ENCODE measurements at regions not wholly inside any gene's neighbourhood (a gene's known extent, or its start where the extent isn't known, plus 50 kb on each side); places are given as distances from the start of the nearest gene placed in this dataset.
"Not testable (repeated sequence)": the region's sequence is repeated elsewhere in the genome, so short reads cannot be mapped to it uniquely, and the experiment has no call there.

- DNase-seq: peak; percentile 81
Observed at GRCh38 chr3:107124885-107125284, 252.4 kb upstream of the CCDC54 start.

GRCh38 chr3:107128946-107129345 lies 248.3 kb upstream of the CCDC54 start:
- no peak for DNase-seq

GRCh38 chr3:107130089-107130700 lies 247.0 kb upstream of the CCDC54 start:
- DNase-seq: no peak

GRCh38 chr3:107132674-107133073 lies 244.6 kb upstream of the CCDC54 start:
- no peak for DNase-seq

GRCh38 chr3:107133891-107134290 lies 243.3 kb upstream of the CCDC54 start:
- no peak for DNase-seq

GRCh38 chr3:107142171-107142570 lies 235.1 kb upstream of the CCDC54 start:
- DNase-seq: no peak

GRCh38 chr3:107142786-107143575 lies 234.3 kb upstream of the CCDC54 start:
- DNase-seq: no peak

- DNase-seq: no peak
Observed at GRCh38 chr3:107150675-107151074, 226.6 kb upstream of the CCDC54 start.

- DNase-seq: no peak
Observed at GRCh38 chr3:107153981-107154380, 223.3 kb upstream of the CCDC54 start.

GRCh38 chr3:107172411-107172810 lies 204.8 kb upstream of the CCDC54 start:
- no peak for DNase-seq

GRCh38 chr3:107184375-107184774 lies 192.9 kb upstream of the CCDC54 start:
- peak; percentile 45 for DNase-seq

GRCh38 chr3:107188262-107188661 lies 189.0 kb upstream of the CCDC54 start:
- no peak for DNase-seq

- no peak for DNase-seq
Observed at GRCh38 chr3:107189158-107189791, 188.0 kb upstream of the CCDC54 start.

- DNase-seq: no peak
Observed at GRCh38 chr3:107193116-107193515, 184.1 kb upstream of the CCDC54 start.

- DNase-seq: no peak
Observed at GRCh38 chr3:107198581-107199181, 178.6 kb upstream of the CCDC54 start.

GRCh38 chr3:107201146-107201545 lies 176.1 kb upstream of the CCDC54 start:
- no peak for DNase-seq

- DNase-seq: not testable (repeated sequence)
Observed at GRCh38 chr3:107202885-107203284, 174.4 kb upstream of the CCDC54 start.

- DNase-seq: no peak
Observed at GRCh38 chr3:107204121-107204520, 173.1 kb upstream of the CCDC54 start.

GRCh38 chr3:107205358-107205757 lies 171.9 kb upstream of the CCDC54 start:
- DNase-seq: no peak

GRCh38 chr3:107206141-107206540 lies 171.1 kb upstream of the CCDC54 start:
- peak; percentile 72 for DNase-seq

- no peak for DNase-seq
Observed at GRCh38 chr3:107206945-107207344, 170.3 kb upstream of the CCDC54 start.

GRCh38 chr3:107208100-107208499 lies 169.1 kb upstream of the CCDC54 start:
- DNase-seq: peak; percentile 95

GRCh38 chr3:107208796-107209195 lies 168.4 kb upstream of the CCDC54 start:
- DNase-seq: no peak
